ENCODE measurements at regions not wholly inside any gene's neighbourhood (a gene's known extent, or its start where the extent isn't known, plus 50 kb on each side); places are given as distances from the start of the nearest gene placed in this dataset.

DNA sequence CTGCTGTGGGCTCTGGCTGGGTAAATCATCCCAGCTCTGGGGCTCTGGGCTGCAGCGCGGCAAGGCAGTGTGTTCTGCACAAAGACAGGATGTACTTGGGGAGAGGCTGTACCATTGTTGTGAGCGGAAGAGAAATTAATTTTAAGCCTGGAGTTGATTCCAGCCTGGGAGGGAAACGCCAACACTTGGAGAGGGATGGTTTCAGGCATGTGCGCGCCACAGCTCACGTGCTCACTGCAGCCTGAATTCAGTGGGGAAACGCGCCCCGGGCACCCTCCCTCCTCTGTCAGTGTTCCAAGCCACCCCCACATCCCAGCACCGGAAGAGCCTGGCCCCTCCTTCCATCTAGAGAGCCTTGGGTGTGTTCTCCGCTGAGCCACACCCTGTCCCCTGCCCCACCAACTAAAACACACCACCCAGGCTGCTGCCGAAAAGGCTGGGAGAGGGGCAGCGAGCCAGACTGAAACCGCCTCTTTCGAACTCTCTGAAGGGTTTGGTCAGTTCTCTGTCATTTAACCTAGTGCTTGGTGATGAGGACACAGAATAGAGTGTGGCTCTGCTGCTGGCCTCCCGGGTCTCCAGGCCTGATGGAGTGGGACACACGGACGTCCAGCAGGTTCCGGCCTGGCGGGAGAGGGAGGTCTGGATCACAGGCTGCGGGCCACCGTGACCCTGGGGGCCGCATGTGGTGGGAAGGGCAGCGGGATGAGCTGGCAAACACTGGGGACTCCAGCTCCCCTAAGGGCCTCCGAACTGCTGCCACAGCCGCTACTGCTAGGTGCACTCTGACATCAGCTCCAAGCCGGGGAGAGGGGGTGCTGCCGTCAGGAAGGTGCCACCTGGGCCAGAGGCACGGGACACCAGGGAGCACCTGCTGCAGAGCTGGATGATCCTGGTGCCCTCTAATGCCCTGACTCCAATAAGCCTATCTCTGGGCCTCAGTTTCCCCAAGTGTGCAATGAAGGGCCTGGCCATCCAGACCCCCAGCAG is 230.8 kb downstream of the CTTN start:
- Histone ChIP-seq H3K36me3 (replicated peaks in 1 of 2; ENCODE audit: control insufficient read depth in 1 of 2, insufficient read depth in 2 of 2, low read length in 2 of 2) (0 out of 5 replicates have a peak, but pooled peaks cover 0 to 2% of the 10 kb centered on the region in 2 experiments), H3K79me2 (ENCODE audit: insufficient read depth, low read length) (no peaks in the 10 kb centered on the region), H2AFZ (ENCODE audit: low read length) (no peak overlapping the region), H3K4me1 (ENCODE audit: insufficient read depth, low read length) (peaks cover 21% of the 10 kb centered on the region), H3K27me3 (ENCODE audit: control insufficient read depth in 1 of 2, insufficient read depth in 2 of 2, low read length in 2 of 2) (no peaks in the 10 kb centered on the region), H3K9me3 (ENCODE audit: low read length) (no peaks in the 10 kb centered on the region), H4K20me1 (ENCODE audit: insufficient read depth, low read length) (peaks cover 7% of the 10 kb centered on the region; the same call in 1 of the 2 replicates), H3K4me3 (replicated peaks in 1 of 3; ENCODE audit: insufficient read depth in 1 of 3, low read depth in 2 of 3, low read length in 3 of 3) (no peak overlapping the region), H3K4me2 (ENCODE audit: low read depth, low read length) (no peak overlapping the region), H3K27ac (ENCODE audit: extremely low read length, insufficient read depth, low read length) (no peak overlapping the region), H3K9ac (ENCODE audit: insufficient read depth, low read depth, low read length) (no peak overlapping the region)
- BruUV-seq (replicated peaks): no TSS peak
- no peak for ATAC-seq
- 95% methylated on average over 26 of the region's 30 CpGs for WGBS (ENCODE audit: low lambda C conversion rate)
- POLR2A ChIA-PET: no interaction called here
- FAIRE-seq: no peak
- in situ Hi-C loops (cut with HindIII; ENCODE audit: extremely low pct_ligation_motif_present, low pct_unique_long_range_greater_than_20kb) (no loop called here), intact Hi-C loops (cut with micrococcal nuclease; ENCODE audit: unreplicated experiment) (no loop called here)
- CTCF ChIA-PET (ENCODE audit: low intra/inter-chr PET ratio, low total read pairs): no interaction called here
- TF ChIP-seq PHB2 (IDR thresholded peaks at IDR 0.05; ENCODE audit: partially characterized antibody): no peak
- TF ChIP-seq ZNF598 (CRISPR knock-in tag; IDR thresholded peaks at IDR 0.05; ENCODE audit: borderline replicate concordance): no peak
- no peak for TF ChIP-seq HMG20A (CRISPR knock-in tag; IDR thresholded peaks at IDR 0.05; ENCODE audit: borderline replicate concordance)
- TF ChIP-seq NCOA1 (CRISPR knock-in tag; IDR thresholded peaks at IDR 0.05): no peak
- TF ChIP-seq ZNF431 (CRISPR knock-in tag; IDR thresholded peaks at IDR 0.05; ENCODE audit: borderline replicate concordance, low read depth): no peak
- no peak for TF ChIP-seq EZH2 (conservative IDR thresholded peaks at IDR 0.05; ENCODE audit: low read depth, low read length)
- no peak for TF ChIP-seq IRF2 (CRISPR knock-in tag; IDR thresholded peaks at IDR 0.05)
- no peak for TF ChIP-seq ZNF33A (CRISPR knock-in tag; IDR thresholded peaks at IDR 0.05; ENCODE audit: borderline replicate concordance)
- TF ChIP-seq, protein P1, sequence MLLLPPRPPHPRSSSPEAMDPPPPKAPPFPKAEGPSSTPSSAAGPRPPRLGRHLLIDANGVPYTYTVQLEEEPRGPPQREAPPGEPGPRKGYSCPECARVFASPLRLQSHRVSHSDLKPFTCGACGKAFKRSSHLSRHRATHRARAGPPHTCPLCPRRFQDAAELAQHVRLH (CRISPR knock-in tag; IDR thresholded peaks at IDR 0.05; ENCODE audit: borderline replicate concordance, low read depth): no peak
- DNase-seq (ENCODE audit: low spot score): no peak
